ENCODE measurements at regions not wholly inside any gene's neighbourhood (a gene's known extent, or its start where the extent isn't known, plus 50 kb on each side); places are given as distances from the start of the nearest gene placed in this dataset.
A peak's percentile ranks its signal among the peaks of the same experiment; 100 is the strongest.

DNA sequence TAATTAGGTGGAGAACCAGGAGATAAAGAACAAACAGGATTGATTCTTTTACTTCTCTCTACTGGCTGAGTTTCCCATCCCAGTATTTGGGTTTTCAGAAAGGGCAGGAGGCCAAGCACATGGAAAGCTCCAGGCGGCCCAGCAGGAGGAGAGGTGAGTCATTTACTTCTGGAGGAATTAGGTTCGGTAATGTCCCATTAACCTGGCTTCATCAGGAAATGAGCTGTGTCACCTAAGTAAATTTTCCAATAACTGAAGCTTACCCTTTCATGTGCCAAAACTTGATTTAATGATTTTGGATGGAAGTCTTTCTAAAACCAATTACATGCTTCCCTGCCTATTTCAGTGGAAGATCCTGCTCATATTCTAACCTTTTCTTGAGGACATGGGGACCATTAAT lies 257.6 kb upstream of the USP24 start:
- no peak for DNase-seq (ENCODE audit: extremely low read depth, low read depth)
- TF ChIP-seq, protein P1, sequence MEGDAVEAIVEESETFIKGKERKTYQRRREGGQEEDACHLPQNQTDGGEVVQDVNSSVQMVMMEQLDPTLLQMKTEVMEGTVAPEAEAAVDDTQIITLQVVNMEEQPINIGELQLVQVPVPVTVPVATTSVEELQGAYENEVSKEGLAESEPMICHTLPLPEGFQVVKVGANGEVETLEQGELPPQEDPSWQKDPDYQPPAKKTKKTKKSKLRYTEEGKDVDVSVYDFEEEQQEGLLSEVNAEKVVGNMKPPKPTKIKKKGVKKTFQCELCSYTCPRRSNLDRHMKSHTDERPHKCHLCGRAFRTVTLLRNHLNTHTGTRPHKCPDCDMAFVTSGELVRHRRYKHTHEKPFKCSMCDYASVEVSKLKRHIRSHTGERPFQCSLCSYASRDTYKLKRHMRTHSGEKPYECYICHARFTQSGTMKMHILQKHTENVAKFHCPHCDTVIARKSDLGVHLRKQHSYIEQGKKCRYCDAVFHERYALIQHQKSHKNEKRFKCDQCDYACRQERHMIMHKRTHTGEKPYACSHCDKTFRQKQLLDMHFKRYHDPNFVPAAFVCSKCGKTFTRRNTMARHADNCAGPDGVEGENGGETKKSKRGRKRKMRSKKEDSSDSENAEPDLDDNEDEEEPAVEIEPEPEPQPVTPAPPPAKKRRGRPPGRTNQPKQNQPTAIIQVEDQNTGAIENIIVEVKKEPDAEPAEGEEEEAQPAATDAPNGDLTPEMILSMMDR (IDR thresholded peaks at IDR 0.05; ENCODE audit: low read depth, low read length, missing control alignments), result no peak

DNA sequence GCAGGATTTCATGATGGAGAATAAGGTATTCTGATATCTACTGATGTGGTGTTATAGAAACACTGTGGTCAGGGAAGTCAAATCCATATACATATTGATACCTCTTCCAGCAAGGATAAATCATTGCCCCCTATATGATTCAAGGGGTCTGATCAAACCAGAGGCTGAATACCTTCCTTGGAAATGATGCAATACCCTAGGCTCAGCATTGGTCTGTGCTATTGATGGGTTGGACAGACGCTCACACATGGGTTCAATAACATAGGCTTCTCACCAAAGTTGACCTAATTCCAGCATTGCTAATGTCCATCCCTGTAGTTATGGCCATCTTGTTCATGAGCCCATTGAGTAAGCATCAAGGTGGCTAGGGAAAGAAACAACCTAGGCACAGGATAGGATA lies 257.0 kb upstream of the USP24 start:
- TF ChIP-seq, protein P1 (IDR thresholded peaks at IDR 0.05; ENCODE audit: low read depth, low read length, missing control alignments), result no peak
- no peak for DNase-seq (ENCODE audit: extremely low read depth, low read depth)
- no peak overlapping the region for H3K4me3 ChIP-seq (replicated peaks; ENCODE audit: low read depth, low read length)

More for the DNA sequence above, 257.6 kb upstream of the USP24 start:
- H3K4me3 ChIP-seq (replicated peaks; ENCODE audit: low read depth, low read length), result no peak overlapping the region

DNA sequence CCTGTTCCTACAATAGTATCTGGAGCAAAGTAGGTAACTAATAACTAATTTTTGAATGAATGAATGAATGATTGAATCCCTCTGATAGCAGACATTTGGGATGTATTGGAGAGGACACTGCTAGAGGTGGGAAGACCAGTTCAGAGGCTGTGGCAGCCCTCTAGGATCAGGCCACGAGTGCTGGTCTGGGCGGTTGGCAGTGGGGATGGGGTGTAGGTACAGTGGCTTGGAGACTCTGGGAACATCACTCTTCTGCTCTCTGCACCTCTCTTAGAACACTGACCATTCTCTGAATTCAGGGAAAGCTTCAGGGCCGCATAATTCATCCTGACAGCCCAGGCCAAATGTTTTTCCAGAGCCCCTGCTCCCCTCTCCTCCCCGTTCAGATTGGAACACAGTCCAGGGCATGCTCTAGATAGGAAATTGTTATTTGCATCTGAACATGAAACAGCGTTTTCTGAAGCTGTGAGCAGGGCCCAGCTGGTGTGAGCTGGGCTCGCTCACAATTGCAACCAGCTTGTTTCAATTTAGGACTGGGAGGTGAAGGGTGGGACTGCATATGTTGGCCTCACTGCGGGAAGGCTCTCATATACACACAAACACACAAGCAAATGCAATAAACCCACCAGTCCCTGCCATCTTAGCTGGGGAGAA lies 253.1 kb upstream of the USP24 start:
- no peak overlapping the region for H3K4me3 ChIP-seq (replicated peaks; ENCODE audit: low read depth, low read length)
- DNase-seq (ENCODE audit: extremely low read depth, low read depth), result peak; percentile 69
- TF ChIP-seq, protein P1 (IDR thresholded peaks at IDR 0.05; ENCODE audit: low read depth, low read length, missing control alignments), result no peak

DNA sequence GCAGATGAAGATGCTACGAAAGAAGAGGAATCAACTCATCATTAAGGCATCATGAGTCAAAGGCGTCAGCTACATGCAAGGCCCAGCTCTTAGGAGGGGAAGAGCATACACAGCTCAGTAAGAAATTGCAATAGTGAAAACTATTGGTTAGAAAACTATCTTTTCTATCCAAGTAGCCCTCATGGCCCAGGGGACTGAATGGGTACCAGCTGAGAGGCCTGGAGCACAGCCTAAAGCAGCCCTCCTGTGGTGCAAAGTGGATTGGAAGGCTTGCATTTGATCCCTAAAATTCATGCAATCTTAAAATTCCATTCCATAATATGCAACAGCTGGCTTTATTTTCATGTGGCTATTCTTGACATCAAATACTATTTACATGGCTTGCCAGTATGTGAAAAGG lies 251.8 kb upstream of the USP24 start:
- no peak overlapping the region for H3K4me3 ChIP-seq (replicated peaks; ENCODE audit: low read depth, low read length)
- TF ChIP-seq, protein P1 (IDR thresholded peaks at IDR 0.05; ENCODE audit: low read depth, low read length, missing control alignments), result peak; percentile 8
- no peak for DNase-seq (ENCODE audit: extremely low read depth, low read depth)

DNA sequence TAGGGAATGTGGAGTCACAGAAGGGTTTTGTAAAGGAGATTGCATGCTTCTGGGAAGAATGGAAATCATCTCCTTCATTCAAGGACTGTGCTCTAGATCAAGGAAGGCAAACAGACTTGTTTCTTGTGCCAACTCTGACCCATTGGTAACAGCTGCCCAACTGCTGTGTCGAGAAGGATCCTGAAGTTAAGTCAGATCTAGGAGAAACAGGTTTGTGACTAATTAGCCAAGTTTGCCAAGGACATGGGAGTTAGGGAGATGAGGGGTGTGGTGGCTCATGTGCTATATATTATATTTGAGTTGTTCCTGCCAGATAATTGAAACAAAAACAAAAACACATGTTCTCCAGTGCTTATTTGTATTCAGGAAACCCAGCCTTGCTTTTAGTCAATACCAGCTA lies 251.2 kb upstream of the USP24 start:
- TF ChIP-seq, protein P1 (IDR thresholded peaks at IDR 0.05; ENCODE audit: low read depth, low read length, missing control alignments), result no peak
- no peak overlapping the region for H3K4me3 ChIP-seq (replicated peaks; ENCODE audit: low read depth, low read length)
- peak; percentile 80 for DNase-seq (ENCODE audit: extremely low read depth, low read depth)

DNA sequence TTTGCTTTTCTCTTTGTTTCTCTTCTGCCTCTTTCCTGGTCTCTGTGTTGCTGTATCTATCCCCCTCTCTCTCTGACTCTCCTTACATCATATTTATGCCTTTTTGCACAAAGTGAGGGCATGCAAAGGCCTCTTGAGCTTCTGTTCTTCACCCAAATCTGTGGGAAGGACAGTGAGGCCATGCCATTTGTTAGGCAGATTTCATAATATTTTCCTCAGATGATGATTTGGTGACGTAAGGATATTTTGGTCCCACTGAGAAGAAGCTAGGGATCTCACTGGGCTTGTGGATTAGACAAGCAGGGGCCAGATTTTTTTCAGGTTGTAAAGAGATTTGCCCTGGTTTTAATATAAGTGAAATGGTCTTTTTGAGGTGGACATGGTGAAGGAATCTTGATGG lies 249.4 kb upstream of the USP24 start:
- H3K4me3 ChIP-seq (replicated peaks; ENCODE audit: low read depth, low read length), result no peak overlapping the region
- TF ChIP-seq, protein P1 (IDR thresholded peaks at IDR 0.05; ENCODE audit: low read depth, low read length, missing control alignments), result no peak
- no peak for DNase-seq (ENCODE audit: extremely low read depth, low read depth)

All from HFF-Myc (cell line).